NCI-H524 treated with DMSO at 0.1 percent for 48 hours (cell line): ENCODE measurements at regions not wholly inside any gene's neighbourhood (a gene's known extent, or its start where the extent isn't known, plus 50 kb on each side); places are given as distances from the start of the nearest gene placed in this dataset.

Source experiments
- DNase-seq: peaks from one replicate; lab custom pipeline; 2025; lab: John Stamatoyannopoulos, UW

DNA sequence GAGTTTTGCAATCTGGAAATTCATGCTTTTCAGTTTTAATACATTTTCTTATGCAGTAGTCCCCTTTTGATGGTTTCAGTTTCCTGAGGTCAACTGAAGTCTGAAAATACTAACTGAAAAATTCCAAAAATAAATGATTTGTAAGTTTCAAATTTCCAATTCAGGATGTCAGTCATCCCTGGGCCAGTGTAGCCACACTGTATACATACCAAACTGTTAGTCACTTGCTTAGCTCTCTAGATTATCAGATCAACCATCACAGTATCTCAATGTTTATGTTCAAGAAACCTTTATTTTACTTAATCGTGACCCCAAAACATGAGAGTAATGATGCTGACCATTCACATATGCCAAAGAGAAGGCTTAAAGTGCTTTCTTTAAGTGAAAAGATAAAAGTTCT, 715.5 kb downstream of the GBE1 start:
- no peak for DNase-seq

DNA sequence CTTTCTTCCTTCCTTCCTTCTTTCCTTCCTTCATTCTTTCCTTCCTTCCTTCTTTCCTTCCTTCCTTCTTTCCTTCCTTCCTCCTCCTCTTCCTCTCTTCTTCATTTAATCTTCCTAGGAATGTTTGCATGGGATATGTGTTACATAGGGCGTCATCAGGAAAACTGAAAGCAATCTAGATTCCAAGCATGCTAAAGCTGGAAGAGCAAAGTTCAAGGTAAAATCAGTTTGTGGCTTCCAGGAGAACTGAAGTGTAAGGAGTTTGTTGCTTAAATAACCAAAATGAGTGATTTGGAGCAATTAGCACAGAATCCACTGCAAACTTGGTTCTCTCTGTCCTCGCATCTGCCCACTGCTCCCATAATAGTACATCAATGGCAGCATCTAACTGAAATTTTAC, 716.2 kb downstream of the GBE1 start:
- DNase-seq, result no peak

DNA sequence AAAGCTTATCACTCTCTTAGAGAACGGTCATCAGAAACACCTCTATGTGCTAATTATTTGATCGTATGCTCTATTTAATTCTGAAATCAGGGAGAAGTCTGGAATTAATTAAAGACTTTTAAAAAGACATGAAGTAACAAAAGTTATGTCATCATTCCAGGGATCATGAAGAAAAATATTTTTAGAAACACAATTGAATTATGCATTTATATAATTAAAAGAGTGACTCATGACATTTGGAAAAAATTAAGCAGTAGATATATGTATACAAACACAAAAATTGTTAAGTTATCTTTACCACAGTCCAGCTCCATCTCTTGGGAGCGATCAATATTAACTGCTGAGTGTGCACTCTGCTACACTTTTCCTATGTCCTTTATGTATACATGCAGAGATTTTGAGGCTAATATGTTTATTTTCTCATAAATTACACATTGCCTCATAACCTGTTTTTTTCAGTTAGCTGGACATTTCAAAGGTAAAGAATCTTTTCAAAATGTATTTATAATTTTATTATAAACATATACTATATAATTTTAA, 717.7 kb downstream of the GBE1 start:
- DNase-seq, result no peak

DNA sequence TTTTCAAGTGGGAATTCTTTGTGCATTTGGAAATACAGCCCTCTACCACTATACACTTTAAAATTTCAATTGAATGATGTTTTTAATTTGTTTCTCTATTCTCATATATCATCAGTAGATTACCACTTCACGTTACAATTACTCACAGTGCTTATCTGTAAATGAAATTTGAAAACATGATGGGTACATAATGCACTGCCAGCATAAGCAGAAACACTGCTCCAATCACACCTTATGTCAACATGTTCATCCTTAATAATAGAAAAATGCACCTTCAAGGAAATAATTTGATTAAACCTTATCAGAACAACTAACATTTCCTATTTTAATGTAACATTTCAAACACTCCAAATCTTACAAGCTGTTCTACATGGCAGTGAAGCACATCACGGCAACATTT, 718.4 kb downstream of the GBE1 start:
- DNase-seq, result no peak

DNA sequence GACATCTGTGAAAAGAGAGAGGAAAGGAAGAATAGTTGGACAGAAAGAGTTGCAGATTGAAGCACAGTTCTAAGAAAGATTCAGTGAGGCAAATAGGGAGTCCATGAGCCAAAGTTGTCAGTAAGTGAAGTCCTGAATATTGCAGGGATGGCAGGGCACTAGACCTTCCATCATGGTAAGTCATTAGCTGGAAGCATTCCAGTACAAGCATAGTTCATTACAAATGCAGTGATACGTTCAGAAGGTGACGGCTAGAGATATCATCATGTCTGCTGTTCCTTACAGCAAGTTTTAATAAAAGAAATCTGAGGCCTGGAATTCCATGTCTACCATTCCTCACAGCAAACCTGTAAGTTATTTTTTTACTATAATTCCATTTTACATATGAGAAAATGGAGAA, 720.1 kb downstream of the GBE1 start:
- DNase-seq, result no peak

DNA sequence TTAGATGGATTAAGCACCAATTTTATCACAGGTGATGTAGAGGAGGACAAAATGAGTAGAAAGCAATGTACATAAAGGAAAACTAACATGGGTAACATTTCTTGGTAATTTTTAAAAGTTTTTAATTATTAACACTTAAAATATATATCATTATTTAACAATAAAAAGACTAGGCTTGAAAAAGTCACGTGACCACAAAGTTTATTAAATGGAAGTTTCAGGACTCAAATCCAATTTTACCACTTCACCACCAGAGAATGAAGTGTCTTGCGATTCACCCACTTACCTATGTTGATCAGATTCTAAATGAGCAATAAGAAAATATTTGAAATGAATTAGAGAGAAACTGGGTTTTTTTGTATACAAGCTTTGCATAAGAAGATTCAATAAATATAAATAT, 721.3 kb downstream of the GBE1 start:
- DNase-seq, result no peak

DNA sequence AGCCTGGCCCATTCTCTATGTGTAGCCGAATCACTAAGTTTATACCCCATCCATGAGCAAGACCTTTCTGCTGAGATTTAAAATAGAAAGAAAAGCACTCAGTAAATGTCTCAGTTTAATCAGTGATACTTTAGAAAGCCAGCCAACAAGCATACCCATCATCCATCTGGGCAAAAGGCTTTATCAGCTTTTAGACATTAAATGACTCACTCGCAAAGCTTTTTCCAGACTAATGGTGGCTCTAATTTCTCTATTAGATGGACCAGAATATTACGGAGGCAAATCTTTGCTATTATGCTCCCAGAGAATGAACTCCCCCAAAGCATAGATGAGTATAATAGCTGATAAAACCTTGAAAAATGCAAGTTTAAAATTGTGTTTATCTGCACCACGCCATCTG, 727.8 kb downstream of the GBE1 start:
- no peak for DNase-seq

DNA sequence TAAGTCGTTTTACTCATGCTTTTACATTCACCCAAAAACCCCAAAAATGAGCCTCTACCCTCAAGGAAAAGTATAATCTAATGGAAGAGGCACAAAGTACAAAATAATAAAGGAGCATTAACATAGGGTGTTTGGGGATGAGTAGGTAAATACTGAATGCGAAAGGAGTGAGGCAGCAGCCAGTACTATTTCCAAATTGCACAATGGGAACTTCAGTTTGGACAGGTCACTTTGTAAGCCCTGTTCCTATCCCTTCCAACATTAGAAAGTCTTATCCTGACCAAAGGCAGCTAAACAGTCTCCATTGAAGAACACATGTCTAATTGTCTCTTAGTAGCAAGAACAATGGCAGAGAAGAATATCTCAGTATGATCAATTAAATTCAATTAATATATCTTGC, 728.3 kb downstream of the GBE1 start:
- DNase-seq, result no peak

DNA sequence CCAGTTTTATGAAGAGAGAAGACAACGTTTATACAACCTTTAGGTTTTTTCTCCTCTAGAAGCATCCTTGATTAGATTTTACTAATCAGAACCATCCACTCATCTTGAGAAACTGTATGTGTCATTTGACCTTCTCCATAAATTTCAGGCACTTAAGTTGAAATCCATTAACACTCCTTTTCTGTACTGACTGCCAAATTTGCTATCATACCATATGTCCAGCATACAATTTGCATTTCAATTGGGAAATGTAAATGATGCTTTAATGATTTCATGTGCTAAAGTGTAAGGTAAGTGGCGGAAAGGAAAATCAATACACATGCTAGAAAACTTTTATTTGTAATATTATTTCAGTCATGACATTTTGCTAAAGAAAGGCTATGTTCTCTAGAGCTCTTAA, 731.6 kb downstream of the GBE1 start:
- DNase-seq, result peak; percentile 52

DNA sequence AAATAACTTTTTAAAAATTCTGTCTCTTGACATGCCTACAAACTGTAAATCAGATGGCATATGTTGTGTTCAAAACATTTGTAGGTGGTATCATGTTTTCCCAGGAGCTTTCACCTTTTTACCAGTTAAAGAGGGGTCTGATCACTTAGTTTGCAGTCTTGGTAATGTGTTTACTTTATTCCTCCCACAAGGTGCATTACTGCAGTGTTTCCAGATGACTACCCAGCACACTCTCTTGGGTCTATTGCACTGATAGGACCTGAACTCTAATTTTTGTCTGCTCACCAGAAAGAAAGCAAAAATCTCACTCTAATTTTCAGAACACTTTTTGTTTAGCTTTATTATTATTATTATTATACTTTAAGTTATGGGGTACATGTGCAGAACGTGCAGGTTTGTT, 734.1 kb downstream of the GBE1 start:
- no peak for DNase-seq

DNA sequence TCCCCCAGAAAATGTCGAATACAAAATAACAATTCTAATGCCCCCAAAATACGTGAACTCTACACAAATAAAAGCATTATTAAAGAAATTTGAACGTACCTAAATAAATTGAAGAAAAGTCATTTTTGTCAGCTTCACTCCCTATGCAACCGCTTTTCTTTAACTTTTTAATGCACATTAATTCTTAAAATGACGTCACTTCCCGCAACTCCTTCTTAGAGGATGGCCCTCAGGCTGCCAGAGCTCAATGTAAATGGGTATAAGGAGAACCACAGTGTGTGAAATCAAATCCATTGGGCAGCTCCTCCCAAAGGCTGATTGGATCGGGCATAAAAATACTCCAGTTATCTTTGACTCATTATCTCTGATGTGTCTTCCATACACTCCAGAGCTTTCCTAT, 736.9 kb downstream of the GBE1 start:
- no peak for DNase-seq

DNA sequence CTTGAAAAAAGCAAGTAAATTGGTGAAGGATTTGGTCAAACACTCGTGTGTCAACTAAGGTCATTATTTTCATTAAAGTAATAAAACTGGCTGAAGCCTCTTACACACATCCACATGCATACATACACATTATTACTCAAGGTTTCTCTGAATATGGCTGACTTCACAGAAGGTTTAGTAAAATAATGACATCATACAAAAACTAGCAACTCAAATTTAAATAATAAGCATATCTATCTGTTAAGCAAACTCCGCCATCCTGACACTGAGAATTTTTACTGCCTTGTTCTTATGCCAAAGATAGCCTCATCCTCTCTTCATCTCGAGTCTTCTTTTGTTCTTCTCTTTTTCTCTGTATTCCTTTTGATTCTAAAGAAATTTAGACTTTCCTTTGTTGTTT, 739.1 kb downstream of the GBE1 start:
- DNase-seq, result no peak

DNA sequence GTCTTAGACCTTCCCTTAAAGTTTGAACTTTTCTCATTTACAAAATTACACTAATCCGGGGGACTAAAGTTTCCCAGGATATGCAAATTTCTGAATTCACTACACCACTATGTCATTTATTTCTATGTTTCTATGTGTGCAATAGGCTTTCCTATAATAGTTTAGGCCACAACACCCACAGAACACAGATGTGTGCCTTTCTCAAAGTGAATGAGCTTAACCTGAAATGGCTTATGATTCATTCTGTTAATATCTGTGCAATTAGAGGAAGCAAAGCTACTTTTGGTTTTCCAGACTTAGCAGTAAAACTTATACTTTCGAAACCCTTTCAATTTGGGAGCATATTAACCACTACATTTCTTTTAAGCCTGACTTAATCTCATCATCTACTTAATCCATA, 748.1 kb downstream of the GBE1 start:
- DNase-seq, result no peak

DNA sequence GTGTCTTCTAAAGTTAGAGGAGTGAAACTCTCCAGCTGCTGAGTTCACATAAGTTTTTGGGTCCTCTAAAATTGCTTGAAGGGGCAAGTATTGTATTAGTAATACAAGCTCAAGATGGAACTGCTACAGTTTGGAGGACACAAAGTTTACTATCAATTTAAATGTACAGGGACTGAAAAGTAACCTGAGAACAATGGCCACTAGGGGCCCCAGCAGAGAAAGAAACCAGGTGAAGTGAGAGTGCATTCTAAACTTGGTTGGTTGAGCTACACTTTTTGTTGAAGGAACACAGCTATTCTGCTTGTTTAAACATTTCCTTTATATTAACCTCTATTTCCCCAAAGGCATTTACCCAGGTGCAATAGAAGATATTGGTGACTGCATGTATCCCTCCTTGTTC, 755.5 kb downstream of the GBE1 start:
- DNase-seq, result no peak

DNA sequence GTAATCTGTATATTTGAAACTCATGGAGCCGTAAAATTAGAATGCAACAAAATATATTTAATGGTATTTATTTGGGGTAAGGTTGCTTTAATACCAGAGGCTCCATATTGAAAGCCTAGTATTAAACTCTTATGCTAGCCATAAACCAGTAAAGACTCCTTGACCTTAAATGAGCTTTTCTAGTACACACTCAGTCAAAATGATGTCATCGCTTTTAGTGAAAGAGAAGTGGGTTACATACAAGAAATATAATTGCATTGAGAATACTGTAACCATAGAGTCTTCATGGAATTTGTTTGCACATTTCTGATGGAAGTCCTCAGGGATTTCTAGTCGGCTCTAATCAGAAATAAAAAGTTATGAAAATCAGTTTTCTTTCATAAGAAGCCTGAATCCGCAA, 757.6 kb downstream of the GBE1 start:
- DNase-seq, result no peak

DNA sequence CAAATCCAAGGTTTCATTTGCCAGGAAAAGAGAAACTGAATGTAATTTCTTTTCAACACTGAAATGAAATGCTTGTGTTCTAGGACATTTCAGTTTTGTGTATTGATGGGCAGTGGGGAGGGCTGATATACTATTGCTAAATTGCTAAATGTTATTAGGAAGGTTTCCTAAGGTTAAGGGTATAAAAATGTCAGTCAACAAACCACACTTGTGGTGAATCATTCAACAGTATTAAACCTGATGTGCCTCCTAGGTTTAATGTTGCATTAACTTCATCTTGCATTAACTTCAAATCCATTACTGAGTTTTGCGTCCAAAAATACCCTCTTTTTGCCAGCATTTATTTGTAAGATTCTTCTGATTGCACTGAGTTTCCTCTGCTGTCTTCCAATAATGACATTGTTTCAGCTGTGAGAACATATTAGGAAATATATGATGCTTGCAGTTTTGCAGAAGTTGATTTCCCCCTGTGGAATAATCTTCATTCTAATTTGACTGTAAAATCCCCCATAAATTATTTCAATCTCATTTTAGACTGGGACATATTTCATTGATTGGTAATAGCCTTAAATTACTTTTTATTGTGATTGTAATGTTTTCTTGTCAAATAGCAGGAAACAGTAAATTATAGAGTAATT, 758.3 kb downstream of the GBE1 start:
- no peak for DNase-seq

DNA sequence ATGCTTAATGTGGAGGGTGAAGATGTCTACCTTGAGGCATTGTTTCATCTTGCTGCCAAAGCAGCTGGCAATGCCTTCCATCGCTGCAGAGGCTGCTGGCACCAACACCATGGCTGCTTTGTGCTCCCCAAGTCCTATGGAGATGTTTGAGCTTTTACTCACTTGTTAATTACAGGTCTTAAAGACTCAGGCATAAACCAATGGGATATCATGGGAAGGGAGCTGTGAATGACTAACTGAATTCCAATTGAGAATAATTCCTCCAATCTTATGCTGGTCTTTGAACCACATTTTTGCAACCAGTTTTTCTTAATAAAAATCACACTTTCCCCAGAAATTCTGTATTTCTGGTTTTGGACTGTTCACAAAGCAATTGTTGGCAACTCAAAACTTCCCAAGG, 762.0 kb downstream of the GBE1 start:
- no peak for DNase-seq

DNA sequence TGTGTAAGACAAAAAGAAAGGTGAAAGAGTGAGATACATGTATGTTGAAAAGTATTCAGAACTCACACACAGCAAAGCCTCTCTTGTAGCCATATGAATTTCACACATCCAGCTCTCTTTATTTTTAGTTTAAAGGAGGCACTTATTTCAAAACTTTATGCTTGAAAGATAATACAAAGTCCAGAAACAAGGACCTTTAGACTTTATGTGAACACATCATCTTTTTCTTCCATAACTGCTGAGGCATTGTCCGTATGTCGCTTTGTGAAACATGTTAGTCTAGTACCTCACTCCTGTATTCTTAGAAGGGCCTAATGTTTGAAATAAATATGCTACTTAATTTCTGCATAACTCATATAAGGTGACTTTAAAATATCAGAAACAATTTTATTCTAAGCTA, 763.4 kb downstream of the GBE1 start:
- no peak for DNase-seq

DNA sequence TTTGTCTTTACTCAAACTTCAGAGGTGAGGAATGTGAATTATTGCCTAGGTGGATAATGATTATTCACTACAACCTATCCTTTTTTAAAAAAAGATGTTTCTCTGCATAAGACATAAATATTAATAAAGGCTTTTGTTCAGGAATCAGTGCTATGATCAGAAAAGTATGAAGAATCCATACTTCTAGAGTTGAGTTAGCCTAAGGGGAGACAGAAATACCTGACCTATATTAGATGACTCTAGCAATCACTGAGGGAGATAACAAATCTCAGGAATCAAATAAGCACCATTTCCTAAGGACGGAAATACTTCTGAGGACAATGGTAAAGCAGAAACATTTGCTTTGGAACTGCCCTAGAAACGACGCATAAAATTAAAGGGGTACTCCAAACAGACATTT, 763.8 kb downstream of the GBE1 start:
- no peak for DNase-seq

DNA sequence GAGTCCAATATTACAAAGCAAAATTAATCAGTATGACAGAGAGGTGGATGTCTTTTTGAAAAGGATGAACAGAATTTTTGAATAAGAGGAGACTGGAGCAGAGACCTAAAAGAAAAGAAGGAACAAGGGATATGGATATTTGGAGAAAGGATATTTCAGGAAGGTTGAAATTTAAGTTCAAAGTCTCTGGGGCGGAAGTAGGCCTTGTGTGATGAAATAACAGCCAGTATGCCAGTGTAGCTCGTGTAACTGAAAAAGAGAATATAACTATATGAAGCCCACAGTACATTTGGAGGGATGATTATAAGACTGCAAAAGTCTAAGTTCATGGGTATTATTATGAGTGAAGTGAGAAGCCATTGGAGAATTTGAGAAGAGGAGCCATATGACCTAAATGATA, 766.7 kb downstream of the GBE1 start:
- no peak for DNase-seq

DNA sequence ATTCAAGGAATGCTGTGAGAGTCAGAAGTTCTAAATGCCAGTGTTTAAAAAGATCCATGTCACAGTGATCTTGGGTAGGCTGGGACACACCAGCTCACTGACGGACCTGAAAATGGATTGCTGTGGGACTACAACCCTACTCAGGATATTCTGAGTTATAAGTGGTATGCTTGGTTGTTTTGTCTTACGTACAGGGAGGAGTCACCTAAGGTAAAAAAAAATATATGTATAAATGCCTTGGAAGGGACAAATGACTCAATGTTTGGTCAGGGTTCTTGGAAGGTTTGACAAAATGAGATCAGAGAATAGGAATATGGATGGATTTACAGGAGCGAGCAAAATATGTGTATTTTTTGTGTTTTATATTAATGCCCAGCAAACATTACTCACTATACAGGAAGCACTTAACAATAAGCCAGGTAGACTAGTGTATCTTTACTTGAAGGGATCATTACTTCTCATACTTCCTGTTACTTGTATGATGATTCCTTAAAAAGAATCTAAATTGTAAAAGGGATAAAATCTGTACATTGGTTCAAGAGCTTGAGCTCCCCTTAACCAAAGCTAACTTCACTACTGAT, 767.3 kb downstream of the GBE1 start:
- no peak for DNase-seq

DNA sequence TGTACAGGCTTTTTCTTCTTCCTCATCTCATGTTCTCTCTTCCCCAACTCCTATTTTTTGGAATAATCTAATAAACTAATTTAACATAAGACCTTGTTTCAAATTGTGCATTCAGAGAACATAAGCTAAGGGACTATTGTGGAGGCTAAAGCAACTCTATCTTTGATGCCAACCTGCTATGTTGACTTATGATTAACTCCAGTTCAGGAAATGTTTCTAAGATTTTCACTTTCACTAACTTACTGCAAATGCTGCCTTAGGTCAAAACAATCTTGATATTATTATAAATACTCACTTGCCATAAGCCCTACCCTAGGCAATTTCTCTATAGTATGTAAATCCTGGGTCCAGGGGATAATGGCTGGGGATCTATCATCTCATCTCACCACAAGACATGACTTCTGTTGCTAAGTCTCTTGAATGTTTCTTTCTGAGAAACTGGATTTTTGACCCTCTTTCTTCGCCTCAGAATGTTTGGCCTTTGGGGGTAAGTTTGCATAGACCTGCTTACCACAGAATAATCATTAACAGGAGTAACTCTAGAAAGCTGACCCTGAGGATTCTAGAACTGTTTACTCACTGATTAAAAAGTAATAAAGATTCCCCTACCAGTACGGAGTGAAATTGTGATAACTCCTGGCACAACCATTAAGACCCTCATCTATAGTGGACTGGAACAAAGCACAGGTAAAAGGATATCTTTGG, 768.1 kb downstream of the GBE1 start:
- no peak for DNase-seq

DNA sequence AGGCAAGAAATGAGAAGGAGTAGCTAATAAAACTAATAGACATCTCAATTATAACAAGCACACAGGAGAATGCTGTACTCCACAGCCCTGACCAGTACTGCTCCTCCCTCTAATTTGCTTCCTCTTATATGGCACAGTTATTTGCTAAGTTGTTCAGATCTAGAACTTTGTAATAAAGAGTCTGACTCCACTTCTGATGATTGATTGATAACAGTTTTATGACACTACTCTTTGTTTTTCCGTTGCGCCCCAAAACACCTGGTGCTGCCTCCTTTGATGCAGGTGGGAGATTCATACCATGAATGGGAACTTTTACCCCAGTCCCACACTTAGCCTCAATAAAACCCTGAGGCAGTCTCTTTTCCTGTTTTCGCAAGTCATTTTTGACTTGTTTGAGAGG, 777.7 kb downstream of the GBE1 start:
- no peak for DNase-seq
